Femur (tissue), 1 donor: ENCODE measurements at regions not wholly inside any gene's neighbourhood (a gene's known extent, or its start where the extent isn't known, plus 50 kb on each side); places are given as distances from the start of the nearest gene placed in this dataset.
"Not testable (repeated sequence)": the region's sequence is repeated elsewhere in the genome, so short reads cannot be mapped to it uniquely, and the experiment has no call there.

ENCODE experiments used
- DNase-seq: peaks from one replicate; pipeline ENCODE4 v3.0.0-alpha.2; 2017

GRCh38 chr6:21282360-21282759 lies 311.2 kb upstream of the SOX4 start:
- not testable (repeated sequence) for DNase-seq

DNA sequence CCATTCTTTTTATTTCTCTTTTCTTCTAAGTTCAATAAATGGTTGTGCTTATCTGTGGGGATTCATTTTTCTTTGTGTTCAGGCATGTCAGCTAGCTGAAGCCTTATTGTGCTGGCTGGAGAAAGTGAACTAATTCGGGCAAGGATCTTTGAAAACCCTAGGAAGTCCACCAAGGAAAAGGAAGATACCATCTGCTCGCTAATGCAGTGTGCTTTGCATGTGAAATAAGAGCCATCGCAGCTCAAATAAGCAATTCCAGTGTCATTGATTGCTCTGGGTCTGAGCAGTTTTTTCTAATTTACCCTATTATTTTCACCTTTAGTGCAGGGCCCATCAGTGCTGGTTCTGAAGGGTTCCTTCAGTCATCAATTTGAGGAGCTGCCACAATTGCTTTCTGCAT lies 309.4 kb upstream of the SOX4 start:
- DNase-seq = no peak

- DNase-seq = no peak
These were observed 308.8 kb upstream of the SOX4 start for GRCh38 chr6:21284706-21285105.

- no peak for DNase-seq
These were observed 299.4 kb upstream of the SOX4 start for GRCh38 chr6:21294144-21294543.

DNA sequence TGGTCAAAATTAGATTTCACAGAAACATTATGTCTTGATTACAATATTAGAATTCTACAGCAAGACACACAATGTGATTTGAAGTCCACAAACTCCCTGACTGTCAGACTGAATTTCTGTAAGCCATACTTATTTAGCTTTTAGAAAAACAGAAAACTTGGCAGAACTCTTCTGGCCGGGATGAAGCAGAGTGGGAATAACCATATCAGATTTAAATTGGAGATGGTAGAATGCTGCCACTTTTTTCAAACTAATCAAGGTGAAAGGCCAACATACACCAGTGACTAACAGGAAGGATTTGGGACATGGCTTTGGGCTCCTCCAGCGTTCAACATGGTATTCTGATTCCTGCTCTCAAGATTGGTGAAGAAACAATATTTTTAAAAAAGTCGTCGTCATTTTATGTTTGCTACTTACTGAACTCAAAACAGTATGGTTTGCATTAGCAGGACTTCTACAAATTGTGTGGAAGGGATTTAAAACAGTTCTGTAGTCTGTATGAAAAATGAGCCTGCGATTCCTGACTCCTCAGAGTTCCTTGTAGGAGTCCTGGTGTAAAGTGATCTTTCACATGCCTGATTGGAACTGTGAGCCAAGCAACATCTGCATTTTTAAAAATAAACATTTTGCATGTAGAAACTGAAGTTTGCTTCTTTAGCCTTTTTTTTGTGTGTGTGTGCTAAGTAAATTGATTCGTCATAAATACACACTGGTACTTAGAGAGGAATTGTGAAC lies 297.9 kb upstream of the SOX4 start:
- no peak for DNase-seq

- DNase-seq = no peak
These were observed 295.9 kb upstream of the SOX4 start for GRCh38 chr6:21297665-21298064.

DNA sequence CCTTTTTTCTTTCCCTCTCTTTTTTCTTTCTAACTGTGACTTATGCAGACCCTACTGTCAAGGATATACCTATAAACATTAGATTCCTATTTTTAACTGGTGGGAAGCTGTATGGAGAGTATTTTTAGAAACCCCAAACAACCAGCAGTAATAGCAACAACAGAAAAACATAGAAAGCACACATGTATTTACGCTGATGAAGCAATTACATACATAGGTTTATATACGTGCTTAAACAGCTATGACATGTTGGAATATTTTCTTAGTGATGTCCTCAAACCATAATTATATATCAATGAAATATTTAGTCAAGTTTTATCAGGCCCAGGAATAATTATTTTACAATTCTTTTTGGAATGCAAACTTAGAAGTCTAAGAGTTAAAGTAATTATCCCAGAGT lies 294.3 kb upstream of the SOX4 start:
- no peak for DNase-seq

DNA sequence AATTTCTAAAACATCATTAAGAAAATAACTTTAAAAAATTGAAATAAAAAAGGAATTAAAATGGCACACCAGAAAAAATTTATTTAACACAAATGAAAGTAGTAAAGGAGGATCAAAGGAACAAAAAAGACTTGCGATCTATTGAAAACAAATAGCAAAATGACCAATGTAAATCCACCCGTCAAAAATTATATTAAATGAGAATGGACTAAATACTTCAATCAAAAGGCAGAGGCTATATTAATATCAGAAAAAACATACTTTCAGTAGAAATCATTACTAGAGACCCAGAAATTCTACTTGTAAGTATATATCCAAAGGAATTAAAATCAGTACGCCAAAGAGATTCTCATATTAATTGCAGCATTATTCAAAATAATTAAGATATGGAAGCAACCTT lies 293.1 kb upstream of the SOX4 start:
- DNase-seq = no peak

DNA sequence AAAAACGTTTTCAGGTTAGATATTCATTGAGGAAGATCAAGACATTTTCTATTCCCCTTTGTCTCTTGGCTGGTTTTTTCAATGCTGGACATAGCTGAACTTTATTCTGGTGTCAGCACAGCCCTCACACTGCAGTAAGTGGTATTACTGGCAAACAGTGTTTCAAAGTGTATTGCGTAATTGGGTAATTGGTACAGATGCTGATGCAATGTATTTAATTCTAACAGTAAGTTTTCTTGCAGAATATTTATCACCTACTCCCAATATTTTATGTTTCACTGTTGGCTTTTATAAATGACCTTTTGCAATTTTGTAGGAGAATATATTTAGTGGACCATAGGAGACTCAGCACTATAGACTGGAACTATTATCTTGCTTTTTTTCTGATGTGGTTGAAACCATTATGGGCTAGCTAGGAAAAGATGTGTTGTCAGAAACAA lies 287.6 kb upstream of the SOX4 start:
- no peak for DNase-seq

DNA sequence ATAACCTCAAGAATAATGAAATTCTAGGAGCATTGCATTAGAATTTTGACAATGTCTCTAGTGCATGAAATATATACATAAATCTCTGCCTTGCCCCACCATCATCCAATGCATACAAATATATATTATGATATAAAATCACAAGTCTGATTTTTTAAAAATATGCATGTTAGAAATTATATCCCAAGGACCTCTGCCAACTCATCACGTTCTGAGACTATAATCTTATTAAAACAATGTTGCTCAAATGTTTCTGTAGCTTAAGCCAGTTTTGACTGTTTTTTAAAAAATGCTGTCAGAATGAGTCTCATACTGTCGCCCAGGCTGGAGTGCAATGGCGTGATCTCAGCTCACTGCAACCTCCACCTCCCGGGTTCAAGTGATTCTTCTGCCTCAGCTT lies 287.0 kb upstream of the SOX4 start:
- DNase-seq = no peak

- no peak for DNase-seq
These were observed 283.7 kb upstream of the SOX4 start for GRCh38 chr6:21309807-21310221.

DNA sequence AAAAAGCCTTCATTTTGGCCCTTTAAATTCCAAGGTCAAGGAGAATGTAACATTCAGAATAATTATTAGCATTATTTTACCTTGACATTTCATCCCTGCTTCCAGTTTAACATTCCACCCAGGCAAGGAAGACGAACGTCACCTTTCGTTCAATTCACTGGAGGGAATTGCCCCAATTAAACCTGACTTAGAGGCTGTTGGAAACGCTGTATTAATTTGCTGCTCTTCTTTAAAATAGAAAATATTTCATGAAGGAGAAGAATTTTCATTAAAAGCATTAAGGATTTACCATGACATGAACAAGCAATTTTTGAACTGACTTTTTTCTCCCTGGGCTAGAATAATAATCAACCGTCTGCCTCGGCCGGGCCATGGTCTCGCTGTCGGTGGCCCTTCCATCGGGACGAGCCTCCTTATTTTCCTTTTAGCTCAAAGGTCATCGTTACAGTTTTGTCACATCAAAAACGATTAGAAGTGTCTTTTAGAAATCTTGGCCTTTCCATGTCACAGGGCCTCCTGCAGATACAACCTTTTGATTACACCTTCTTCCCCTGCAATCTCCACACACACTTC lies 282.9 kb upstream of the SOX4 start:
- DNase-seq = no peak

- DNase-seq = no peak
These were observed 281.4 kb upstream of the SOX4 start for GRCh38 chr6:21312118-21312517.

DNA sequence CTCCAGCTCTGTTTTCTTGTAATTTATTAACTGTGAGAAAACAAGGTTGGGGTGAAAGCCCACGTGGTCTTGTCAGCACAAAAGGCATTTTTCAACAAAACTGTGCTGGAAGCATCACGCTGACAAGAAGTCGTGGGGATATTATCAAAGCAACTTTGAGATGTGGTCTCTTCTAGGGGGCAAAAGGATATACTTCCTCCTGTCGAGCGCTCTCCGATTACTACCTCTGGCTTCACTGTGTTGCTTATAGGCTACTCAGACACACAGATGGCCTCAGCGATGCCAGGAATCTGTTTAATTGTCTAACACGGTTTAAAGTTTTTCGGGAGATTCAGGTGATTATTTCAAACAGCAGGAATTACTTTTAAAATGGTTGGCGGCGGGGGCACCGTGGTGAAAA lies 275.9 kb upstream of the SOX4 start:
- DNase-seq = no peak

GRCh38 chr6:21321076-21321475 lies 272.5 kb upstream of the SOX4 start:
- no peak for DNase-seq

DNA sequence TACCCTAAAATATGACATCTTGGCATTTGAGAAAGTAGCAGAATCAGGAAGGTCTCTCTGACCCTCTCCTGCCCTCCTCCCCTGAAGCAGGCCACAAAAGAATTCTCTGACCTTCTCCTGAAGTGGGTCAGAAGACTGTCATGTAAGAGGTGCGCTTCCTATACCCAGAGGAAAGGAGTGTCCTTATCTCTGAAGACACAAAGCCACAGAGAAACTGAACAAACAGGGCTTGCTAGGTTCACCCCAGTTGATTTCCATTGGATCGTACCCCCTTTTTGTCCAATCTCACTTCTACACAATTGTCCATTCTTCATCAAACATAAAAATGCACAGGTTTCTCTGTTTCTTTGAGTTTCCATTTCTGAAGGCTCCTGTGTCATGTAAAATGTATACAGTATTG lies 272.0 kb upstream of the SOX4 start:
- no peak for DNase-seq

DNA sequence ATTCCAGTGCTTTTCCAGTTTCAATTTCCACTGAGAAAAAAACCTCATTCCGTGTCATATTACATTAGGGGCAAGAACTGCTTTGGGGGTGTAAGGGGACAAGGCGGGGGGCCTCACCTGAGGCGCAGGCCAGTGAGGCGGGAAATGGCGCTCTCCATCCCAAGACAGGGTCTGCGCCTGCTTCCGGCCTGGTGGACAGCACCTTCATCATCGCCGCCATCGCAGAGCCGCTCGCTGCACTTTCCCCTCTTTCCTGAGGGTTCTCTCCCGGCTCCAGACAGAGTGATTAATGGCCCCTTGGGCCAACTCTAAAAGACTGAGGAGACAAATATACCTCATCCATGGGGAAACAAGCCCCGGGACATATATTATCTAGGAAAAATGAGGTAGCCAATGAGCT lies 270.0 kb upstream of the SOX4 start:
- no peak for DNase-seq

DNA sequence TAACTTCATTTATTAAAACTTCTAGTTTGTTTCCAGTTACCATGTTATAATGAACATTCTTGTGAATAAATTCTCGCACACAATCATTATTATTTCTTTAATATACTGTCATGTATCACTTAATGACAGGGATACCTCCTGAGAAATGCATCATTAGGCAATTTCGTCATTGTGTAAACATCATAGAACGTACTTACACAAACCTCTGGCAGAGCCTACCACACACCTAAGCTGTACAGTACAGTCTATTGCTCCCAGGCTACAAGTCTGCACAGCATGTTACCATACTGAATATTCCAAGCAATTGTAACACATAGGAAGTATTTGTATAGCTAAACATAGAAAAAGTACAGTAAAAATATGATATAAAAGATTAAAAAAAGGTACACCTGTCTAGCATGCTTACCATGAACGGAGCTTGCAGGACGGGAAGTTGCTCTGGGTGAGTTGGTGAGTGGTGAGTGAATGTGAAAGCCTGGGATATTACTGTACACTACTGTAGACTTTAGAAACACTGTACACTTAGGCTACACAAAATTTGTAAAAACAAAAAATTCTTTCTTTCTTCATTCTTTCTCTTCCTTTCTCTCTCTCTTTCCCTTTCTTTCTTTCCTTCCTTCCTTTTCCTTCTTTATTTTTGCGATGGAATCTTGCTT lies 268.2 kb upstream of the SOX4 start:
- no peak for DNase-seq

DNA sequence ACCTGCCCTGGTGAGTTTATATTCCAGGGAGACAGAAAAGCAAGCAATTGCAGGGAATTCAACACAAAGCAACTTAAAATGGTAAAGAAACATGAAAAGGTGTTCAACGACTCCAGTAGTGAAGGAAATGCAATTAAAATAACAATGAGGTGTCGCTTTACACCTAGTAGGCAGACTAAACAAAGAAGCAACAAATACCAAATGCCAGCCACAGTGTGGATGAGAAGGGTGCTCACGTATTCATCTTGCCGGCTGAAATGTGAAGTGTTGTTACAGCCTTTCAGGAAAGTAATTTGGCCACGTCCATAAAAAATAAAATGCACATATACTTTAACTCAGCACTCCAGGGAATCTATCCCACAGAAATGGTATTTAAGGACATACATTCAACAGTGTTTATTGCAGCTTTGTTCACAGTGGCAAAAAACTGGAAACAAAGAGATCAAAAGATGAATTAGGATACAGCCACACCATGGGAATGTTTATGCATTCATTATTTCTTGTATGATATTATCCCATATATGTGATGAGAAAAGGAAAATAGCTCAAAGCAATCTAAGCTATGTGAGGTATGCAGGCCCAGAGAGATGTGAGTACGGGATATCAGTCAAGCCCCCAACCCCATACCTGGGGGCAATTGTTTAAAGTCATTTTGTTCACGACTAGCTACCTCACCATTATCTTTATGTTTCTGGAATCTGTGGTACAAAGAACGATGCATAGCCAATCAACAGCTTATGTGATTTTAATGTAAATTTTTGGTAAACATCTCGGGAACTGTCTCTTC lies 266.0 kb upstream of the SOX4 start:
- DNase-seq = no peak

GRCh38 chr6:21331235-21331634 lies 262.3 kb upstream of the SOX4 start:
- peak; percentile 77 for DNase-seq

GRCh38 chr6:21332077-21332476 lies 261.5 kb upstream of the SOX4 start:
- no peak for DNase-seq

- peak; percentile 41 for DNase-seq
These were observed 260.9 kb upstream of the SOX4 start for GRCh38 chr6:21332660-21333059.

GRCh38 chr6:21333715-21334114 lies 259.8 kb upstream of the SOX4 start:
- no peak for DNase-seq

DNA sequence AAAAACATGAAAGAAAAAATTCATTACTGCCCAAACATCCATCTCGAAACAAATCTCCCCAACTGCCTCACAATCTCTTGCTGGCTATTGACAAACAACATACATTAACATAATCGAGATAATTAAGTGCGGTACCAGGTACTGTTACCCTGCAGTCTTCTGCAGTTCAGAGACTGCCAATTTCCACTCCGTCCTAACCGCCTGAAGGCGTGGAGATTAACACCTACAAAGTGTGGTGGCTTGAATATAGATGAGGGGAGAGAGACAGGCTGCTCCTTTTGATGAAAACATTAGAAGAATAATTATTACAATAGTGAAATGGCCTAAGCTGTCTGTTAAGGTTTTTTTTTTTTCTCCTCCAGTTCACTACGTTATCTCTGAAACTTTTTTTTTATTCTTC lies 258.9 kb upstream of the SOX4 start:
- DNase-seq = no peak
